IPS-15b (cell line): ENCODE measurements at regions not wholly inside any gene's neighbourhood (a gene's known extent, or its start where the extent isn't known, plus 50 kb on each side); places are given as distances from the start of the nearest gene placed in this dataset.
"Not testable (repeated sequence)": the region's sequence is repeated elsewhere in the genome, so short reads cannot be mapped to it uniquely, and the experiment has no call there.

Experiments used
- H3K27me3 ChIP-seq: one replicate; pipeline ENCODE4 v1.6.1; 2013; ENCODE audit warnings: low read length; ENCODE audit not compliant: control insufficient read depth, insufficient read depth
- H3K36me3 ChIP-seq: one replicate; pipeline ENCODE4 v1.6.1; 2013; ENCODE audit warnings: low read length; ENCODE audit not compliant: control insufficient read depth, insufficient read depth
- H3K4me1 ChIP-seq: one replicate; pipeline ENCODE4 v1.6.1; 2013; ENCODE audit warnings: mild to moderate bottlenecking, low read length; ENCODE audit not compliant: control insufficient read depth, insufficient read depth
- H3K4me3 ChIP-seq: one replicate; pipeline ENCODE4 v1.5.1; 2013; ENCODE audit warnings: low read depth, low read length
- H3K9ac ChIP-seq: one replicate; pipeline ENCODE4 v1.6.1; 2013; ENCODE audit warnings: low read depth, mild to moderate bottlenecking, low read length
- H3K9me3 ChIP-seq: one replicate; pipeline ENCODE4 v1.6.1; 2013; ENCODE audit warnings: mild to moderate bottlenecking, low read length; ENCODE audit not compliant: control insufficient read depth, insufficient read depth

- no peak overlapping the region for H3K9ac ChIP-seq
- H3K27me3 ChIP-seq: no peaks in the 10 kb centered on the region
- no peaks in the 10 kb centered on the region for H3K9me3 ChIP-seq
- H3K36me3 ChIP-seq: no peaks in the 10 kb centered on the region
- no peaks in the 10 kb centered on the region for H3K4me1 ChIP-seq
- no peak overlapping the region for H3K4me3 ChIP-seq
Measured at GRCh38 chrX:7515681-7516413, 327.1 kb upstream of the VCX start.

- Histone ChIP-seq H3K9ac (no peak overlapping the region), H3K27me3 (no peaks in the 10 kb centered on the region), H3K4me1 (no peaks in the 10 kb centered on the region), H3K9me3 (no peaks in the 10 kb centered on the region), H3K4me3 (no peak overlapping the region), H3K36me3 (no peaks in the 10 kb centered on the region)
Measured at GRCh38 chrX:7514871-7515599, 327.9 kb upstream of the VCX start.

- Histone ChIP-seq H3K4me1 (no peaks in the 10 kb centered on the region), H3K36me3 (no peaks in the 10 kb centered on the region), H3K9me3 (no peaks in the 10 kb centered on the region), H3K4me3 (no peak overlapping the region), H3K27me3 (no peaks in the 10 kb centered on the region), H3K9ac (no peak overlapping the region)
Measured at GRCh38 chrX:7512845-7513244, 330.1 kb upstream of the VCX start.

GRCh38 chrX:7503251-7503650, 339.7 kb upstream of the VCX start:
- no peaks in the 10 kb centered on the region for H3K4me1 ChIP-seq
- no peak overlapping the region for H3K9ac ChIP-seq
- H3K4me3 ChIP-seq: no peak overlapping the region
- H3K27me3 ChIP-seq: no peaks in the 10 kb centered on the region
- H3K9me3 ChIP-seq: peaks cover 3% of the 10 kb centered on the region
- no peaks in the 10 kb centered on the region for H3K36me3 ChIP-seq

- H3K9me3 ChIP-seq: peaks cover 3% of the 10 kb centered on the region
- no peak overlapping the region for H3K4me3 ChIP-seq
- H3K36me3 ChIP-seq: no peaks in the 10 kb centered on the region
- no peaks in the 10 kb centered on the region for H3K27me3 ChIP-seq
- no peak overlapping the region for H3K9ac ChIP-seq
- no peaks in the 10 kb centered on the region for H3K4me1 ChIP-seq
Measured at GRCh38 chrX:7500386-7500785, 342.6 kb upstream of the VCX start.

GRCh38 chrX:7486505-7486904, 338.6 kb upstream of the PUDP start:
- Histone ChIP-seq H3K27me3 (no peaks in the 10 kb centered on the region), H3K36me3 (no peaks in the 10 kb centered on the region), H3K4me1 (no peaks in the 10 kb centered on the region), H3K4me3 (no peak overlapping the region), H3K9ac (no peak overlapping the region), H3K9me3 (peaks cover 6% of the 10 kb centered on the region)

- Histone ChIP-seq H3K27me3 (no peaks in the 10 kb centered on the region), H3K4me3 (no peak overlapping the region), H3K4me1 (no peaks in the 10 kb centered on the region), H3K9ac (no peak overlapping the region), H3K9me3 (peaks cover 6% of the 10 kb centered on the region), H3K36me3 (no peaks in the 10 kb centered on the region)
Measured at GRCh38 chrX:7485061-7485460, 337.1 kb upstream of the PUDP start.

GRCh38 chrX:7480721-7481120, 332.8 kb upstream of the PUDP start:
- Histone ChIP-seq H3K9me3 (peaks cover 6% of the 10 kb centered on the region), H3K9ac (no peak overlapping the region), H3K36me3 (no peaks in the 10 kb centered on the region), H3K4me3 (no peak overlapping the region), H3K4me1 (no peaks in the 10 kb centered on the region), H3K27me3 (no peaks in the 10 kb centered on the region)

- Histone ChIP-seq H3K9ac (no peak overlapping the region), H3K9me3 (no peaks in the 10 kb centered on the region), H3K27me3 (no peaks in the 10 kb centered on the region), H3K4me1 (no peaks in the 10 kb centered on the region), H3K4me3 (no peak overlapping the region), H3K36me3 (no peaks in the 10 kb centered on the region)
Measured at GRCh38 chrX:7462110-7462509, 314.2 kb upstream of the PUDP start.

GRCh38 chrX:7461051-7461450, 313.1 kb upstream of the PUDP start:
- H3K36me3 ChIP-seq, H3K27me3 ChIP-seq, H3K4me3 ChIP-seq, H3K9me3 ChIP-seq, H3K4me1 ChIP-seq, H3K9ac ChIP-seq: not testable (repeated sequence)

- H3K4me1 ChIP-seq: no peaks in the 10 kb centered on the region
- H3K4me3 ChIP-seq: no peak overlapping the region
- H3K36me3 ChIP-seq: no peaks in the 10 kb centered on the region
- no peak overlapping the region for H3K9ac ChIP-seq
- peaks cover 3% of the 10 kb centered on the region for H3K9me3 ChIP-seq
- peaks cover 27% of the 10 kb centered on the region for H3K27me3 ChIP-seq
Measured at GRCh38 chrX:7447801-7448499, 300.0 kb upstream of the PUDP start.

GRCh38 chrX:7446815-7447214, 298.9 kb upstream of the PUDP start:
- H3K9me3 ChIP-seq: peaks cover 3% of the 10 kb centered on the region
- H3K36me3 ChIP-seq: no peaks in the 10 kb centered on the region
- H3K9ac ChIP-seq: no peak overlapping the region
- no peaks in the 10 kb centered on the region for H3K4me1 ChIP-seq
- peaks cover 27% of the 10 kb centered on the region for H3K27me3 ChIP-seq
- no peak overlapping the region for H3K4me3 ChIP-seq
